ENCODE measurements at regions not wholly inside any gene's neighbourhood (a gene's known extent, or its start where the extent isn't known, plus 50 kb on each side); places are given as distances from the start of the nearest gene placed in this dataset.

- TF ChIP-seq ZFX (IDR thresholded peaks at IDR 0.05): no peak
- no peak for TF ChIP-seq CTCF (conservative IDR thresholded peaks at IDR 0.05)
- H3K27ac ChIP-seq: no peak overlapping the region
Measured at GRCh38 chr18:65359479-65359878, 391.3 kb upstream of the CDH7 start.

GRCh38 chr18:65358306-65358705 lies 392.5 kb upstream of the CDH7 start:
- no peak overlapping the region for H3K27ac ChIP-seq
- TF ChIP-seq CTCF (conservative IDR thresholded peaks at IDR 0.05): no peak
- no peak for TF ChIP-seq ZFX (IDR thresholded peaks at IDR 0.05)

DNA sequence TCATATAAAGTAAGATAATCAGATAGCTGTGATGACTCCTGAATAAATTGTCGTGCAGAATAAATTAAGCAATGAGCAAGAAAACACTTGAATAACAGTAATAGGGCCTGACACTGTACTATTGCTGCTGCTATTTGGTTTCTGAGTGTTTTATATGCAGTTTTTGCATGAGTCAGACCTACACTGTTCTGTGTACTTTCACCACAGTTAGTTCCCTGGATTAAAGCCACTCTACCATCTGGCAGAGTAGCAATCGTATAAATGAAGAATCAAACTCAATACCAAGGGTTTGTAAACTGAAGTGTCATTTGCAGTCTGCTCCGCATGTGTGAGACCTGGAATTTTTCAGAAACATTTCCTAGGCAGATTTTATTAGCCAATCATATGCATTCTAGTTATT lies 398.6 kb upstream of the CDH7 start:
- TF ChIP-seq ZFX (IDR thresholded peaks at IDR 0.05) (no peak), CTCF (conservative IDR thresholded peaks at IDR 0.05) (no peak)
- H3K27ac ChIP-seq: no peak overlapping the region

GRCh38 chr18:65349635-65350034 lies 401.2 kb upstream of the CDH7 start:
- TF ChIP-seq CTCF (conservative IDR thresholded peaks at IDR 0.05): no peak
- no peak for TF ChIP-seq ZFX (IDR thresholded peaks at IDR 0.05)
- no peak overlapping the region for H3K27ac ChIP-seq

DNA sequence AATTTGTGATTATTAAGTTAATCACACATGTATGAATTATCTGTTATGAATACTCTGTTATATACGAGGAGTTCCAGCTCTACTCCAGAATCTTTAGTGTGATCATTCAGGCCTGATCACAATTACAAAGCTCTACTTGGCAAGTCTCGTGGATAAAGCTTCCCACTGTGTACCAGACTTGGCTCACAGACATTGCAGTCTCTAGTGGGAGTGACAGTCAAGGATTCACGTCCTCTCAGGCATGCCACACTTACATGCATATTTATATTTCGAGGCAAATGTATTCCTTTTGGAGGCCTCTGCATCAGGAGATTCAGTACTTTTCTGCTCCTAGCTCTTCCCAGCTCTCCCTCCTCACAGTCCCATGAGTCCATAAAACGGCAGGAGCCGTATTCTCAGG lies 403.4 kb upstream of the CDH7 start:
- no peak overlapping the region for H3K27ac ChIP-seq
- no peak for TF ChIP-seq ZFX (IDR thresholded peaks at IDR 0.05)
- no peak for TF ChIP-seq CTCF (conservative IDR thresholded peaks at IDR 0.05)

DNA sequence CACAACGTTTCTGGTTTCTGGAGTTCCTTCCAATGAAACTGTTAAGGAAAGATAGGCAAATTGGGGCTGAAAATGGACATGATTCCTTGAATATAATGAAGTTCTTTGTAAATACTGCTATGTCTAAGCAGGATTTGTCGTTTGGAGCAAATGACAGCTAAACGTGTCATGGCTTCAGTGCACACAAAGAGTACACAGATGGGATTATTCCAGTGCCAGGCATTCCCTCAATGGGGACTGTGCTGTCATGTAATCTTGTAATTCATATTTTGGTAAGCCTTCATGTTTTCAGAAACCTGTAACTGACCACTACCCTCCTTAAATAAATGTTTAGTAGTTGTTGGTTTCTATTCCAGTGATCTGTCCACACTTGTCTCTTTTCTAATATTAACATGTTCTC lies 404.7 kb upstream of the CDH7 start:
- no peak overlapping the region for H3K27ac ChIP-seq
- no peak for TF ChIP-seq ZFX (IDR thresholded peaks at IDR 0.05)
- no peak for TF ChIP-seq CTCF (conservative IDR thresholded peaks at IDR 0.05)

DNA sequence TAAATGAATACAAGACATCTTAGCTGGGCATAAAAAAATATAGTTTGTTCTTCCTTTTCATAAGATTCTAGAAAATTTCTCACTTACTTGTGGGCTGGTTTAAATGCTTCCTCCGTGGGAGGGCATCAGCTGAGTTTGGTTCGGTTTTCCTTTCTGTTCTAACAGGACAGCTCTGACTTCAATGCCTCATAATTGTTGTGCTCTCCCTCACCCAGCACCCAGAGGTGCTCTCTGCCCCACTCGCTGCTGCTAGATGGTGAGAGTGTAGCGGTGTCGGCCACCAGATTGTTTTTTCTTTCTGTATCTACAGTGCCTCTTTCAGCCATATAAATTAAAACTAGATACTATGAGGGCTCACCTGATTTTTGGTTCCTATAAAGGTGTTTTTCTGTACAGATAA lies 407.2 kb upstream of the CDH7 start:
- no peak overlapping the region for H3K27ac ChIP-seq
- TF ChIP-seq ZFX (IDR thresholded peaks at IDR 0.05) (no peak), CTCF (conservative IDR thresholded peaks at IDR 0.05) (no peak)
